ENCODE measurements at regions not wholly inside any gene's neighbourhood (a gene's known extent, or its start where the extent isn't known, plus 50 kb on each side); places are given as distances from the start of the nearest gene placed in this dataset.

DNA sequence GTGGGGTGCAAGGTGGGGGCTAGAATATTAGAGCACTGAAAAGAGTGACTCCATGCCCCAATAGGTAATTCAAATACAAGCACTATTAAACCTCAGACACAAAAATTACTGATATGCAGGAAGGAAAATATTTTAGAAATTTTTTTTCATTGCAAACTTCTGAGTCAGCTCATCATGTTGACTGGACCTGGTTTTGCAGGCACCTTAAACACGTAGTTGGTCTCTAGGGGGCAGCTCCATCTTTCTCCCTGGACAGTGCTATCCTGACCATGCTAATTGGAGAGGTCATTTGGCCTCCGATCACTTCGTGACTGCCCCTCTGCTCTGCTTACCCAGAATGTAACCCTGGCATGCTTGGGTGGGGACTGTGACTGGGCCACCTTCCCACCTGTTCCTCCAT lies 368.4 kb upstream of the MKI67 start:
- H3K4me3 ChIP-seq (ENCODE audit: low read depth in 1 of 3, low read length in 3 of 3) = no peak overlapping the region
- DNase-seq (ENCODE audit: low spot score) = no peak
- WGBS = 55% methylated on average over 3 of the region's 3 CpGs
- H3K9ac ChIP-seq (ENCODE audit: low read depth in 1 of 2, low read length in 2 of 2) = no peak overlapping the region
- TF ChIP-seq REST (IDR thresholded peaks at IDR 0.05) (no peak), MAX (IDR thresholded peaks at IDR 0.05) (no peak), RXRA (IDR thresholded peaks at IDR 0.05) (no peak), RAD21 (IDR thresholded peaks at IDR 0.05) (no peak), NR2F2 (IDR thresholded peaks at IDR 0.05) (no peak), YY1 (IDR thresholded peaks at IDR 0.05) (no peak), FOXA1 (IDR thresholded peaks at IDR 0.05) (no peak), ZBTB33 (IDR thresholded peaks at IDR 0.05) (no peak), SP1 (IDR thresholded peaks at IDR 0.05) (no peak), TAF1 (conservative IDR thresholded peaks at IDR 0.05) (no peak), FOXA2 (IDR thresholded peaks at IDR 0.05) (no peak), CTCF (IDR thresholded peaks at IDR 0.05; ENCODE audit: low read depth, low read length, missing input control) (no peak), EGR1 (IDR thresholded peaks at IDR 0.05; ENCODE audit: low read depth in 2 of 2) (no peak), GABPA (IDR thresholded peaks at IDR 0.05 in 1 of 2, conservative IDR thresholded peaks at IDR 0.05 in 1 of 2) (no peak)
- TF ChIP-seq, protein P1, sequence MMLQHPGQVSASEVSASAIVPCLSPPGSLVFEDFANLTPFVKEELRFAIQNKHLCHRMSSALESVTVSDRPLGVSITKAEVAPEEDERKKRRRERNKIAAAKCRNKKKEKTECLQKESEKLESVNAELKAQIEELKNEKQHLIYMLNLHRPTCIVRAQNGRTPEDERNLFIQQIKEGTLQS (IDR thresholded peaks at IDR 0.05) = no peak
- no peaks in the 10 kb centered on the region for H3K36me3 ChIP-seq (ENCODE audit: control insufficient read depth in 4 of 4, insufficient read depth in 3 of 4, low read depth in 1 of 4, low read length in 3 of 4)
- H3K4me1 ChIP-seq (ENCODE audit: control insufficient read depth in 4 of 4, insufficient read depth in 4 of 4, low read length in 3 of 4) = no peaks in the 10 kb centered on the region
- no peaks in the 10 kb centered on the region for H3K9me3 ChIP-seq (ENCODE audit: control insufficient read depth in 4 of 4, low read length in 3 of 4)
- no peak overlapping the region for H3K27ac ChIP-seq (ENCODE audit: low read depth in 1 of 2, low read length in 2 of 2)
- peaks cover 0 to 2% (median 0%) of the 10 kb centered on the region in 4 donors for H3K27me3 ChIP-seq (ENCODE audit: control insufficient read depth in 4 of 4, insufficient read depth in 4 of 4, low read length in 3 of 4)

All from liver (tissue), 8 donors.